Esophagus muscularis mucosa (tissue), 3 donors: ENCODE measurements at regions not wholly inside any gene's neighbourhood (a gene's known extent, or its start where the extent isn't known, plus 50 kb on each side); places are given as distances from the start of the nearest gene placed in this dataset.
A peak's percentile ranks its signal among the peaks of the same experiment; 100 is the strongest.

Source experiments
- CTCF ChIP-seq, 3 experiments: fragments of 200-600 bp in 2 of 3; fragments of 450-650 bp in 1 of 3; sonication (generic) in 2 of 3; IDR thresholded peaks; one replicate each; pipeline ENCODE4 v1.5.1; 2017 to 2019; ENCODE audit warnings: antibody characterized with exemption in 3 of 3, mild to moderate bottlenecking in 2 of 3, moderate library complexity in 1 of 3
- POLR2A ChIP-seq: fragments of 450-650 bp; IDR thresholded peaks from one replicate; pipeline ENCODE4 v1.6.1; 2017; ENCODE audit warnings: antibody characterized with exemption, moderate library complexity, mild to moderate bottlenecking, low read depth

- TF ChIP-seq CTCF (IDR thresholded peaks at IDR 0.05): peak in 1 of 3 experiments; percentile 28
- TF ChIP-seq POLR2A: no peak
Measured at GRCh38 chr2:58448065-58448507, 207.0 kb upstream of the FANCL start.
